Vagina (tissue), 2 donors: ENCODE measurements at regions not wholly inside any gene's neighbourhood (a gene's known extent, or its start where the extent isn't known, plus 50 kb on each side); places are given as distances from the start of the nearest gene placed in this dataset.

Experiments
- POLR2A ChIP-seq, 2 donors: fragments of 450-650 bp; IDR thresholded peaks; one replicate each; pipeline ENCODE4 v1.6.1; 2017; ENCODE audit warnings: antibody characterized with exemption in 2 of 2, mild to moderate bottlenecking in 2 of 2, moderate library complexity in 2 of 2
- POLR2AphosphoS5 ChIP-seq, 2 donors: sonication (generic); formaldehyde crosslinking; IDR thresholded peaks; one replicate each; pipeline ENCODE4 v1.9.0; 2017; ENCODE audit warnings: antibody characterized with exemption in 2 of 2, mild to moderate bottlenecking in 2 of 2, low read depth in 1 of 2; ENCODE audit not compliant: insufficient read depth in 1 of 2
- TF ChIP-seq, protein P1 (sequence below), 3 experiments: fragments of 450-650 bp in 2 of 3; fragments of 200-600 bp in 1 of 3; sonication (generic) in 1 of 3; IDR thresholded peaks; one replicate each; pipeline ENCODE4 v1.5.1; 2017 to 2019; ENCODE audit warnings: antibody characterized with exemption in 3 of 3, mild to moderate bottlenecking in 2 of 3, moderate library complexity in 2 of 3

DNA sequence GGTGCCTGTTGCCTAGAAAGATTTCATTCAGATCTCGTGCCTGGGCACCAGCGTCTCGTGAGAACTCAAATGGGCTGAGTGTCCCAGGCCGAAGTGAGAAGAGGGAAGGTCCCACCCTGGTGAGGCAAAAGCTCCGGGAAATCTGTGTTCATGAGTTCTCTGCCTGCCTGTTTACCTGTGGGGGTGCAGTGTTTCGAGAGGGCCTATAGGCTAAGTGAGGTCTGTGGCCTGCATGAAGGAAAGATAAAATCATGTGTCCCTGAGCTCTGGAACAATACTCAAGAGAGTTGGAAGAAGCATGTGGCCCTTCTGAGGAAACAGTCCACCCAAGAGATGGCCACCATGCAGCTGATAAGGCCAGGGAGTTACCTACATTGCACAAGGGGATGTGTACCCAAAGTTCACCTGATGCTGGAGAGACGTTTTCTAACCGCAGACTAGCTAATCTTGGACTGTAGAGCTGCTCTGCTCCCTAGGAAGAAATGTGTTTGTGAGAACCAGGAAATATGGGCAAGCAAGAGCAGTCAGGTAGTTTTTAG lies 63.5 kb upstream of the ST3GAL5 start:
- TF ChIP-seq, protein P1, sequence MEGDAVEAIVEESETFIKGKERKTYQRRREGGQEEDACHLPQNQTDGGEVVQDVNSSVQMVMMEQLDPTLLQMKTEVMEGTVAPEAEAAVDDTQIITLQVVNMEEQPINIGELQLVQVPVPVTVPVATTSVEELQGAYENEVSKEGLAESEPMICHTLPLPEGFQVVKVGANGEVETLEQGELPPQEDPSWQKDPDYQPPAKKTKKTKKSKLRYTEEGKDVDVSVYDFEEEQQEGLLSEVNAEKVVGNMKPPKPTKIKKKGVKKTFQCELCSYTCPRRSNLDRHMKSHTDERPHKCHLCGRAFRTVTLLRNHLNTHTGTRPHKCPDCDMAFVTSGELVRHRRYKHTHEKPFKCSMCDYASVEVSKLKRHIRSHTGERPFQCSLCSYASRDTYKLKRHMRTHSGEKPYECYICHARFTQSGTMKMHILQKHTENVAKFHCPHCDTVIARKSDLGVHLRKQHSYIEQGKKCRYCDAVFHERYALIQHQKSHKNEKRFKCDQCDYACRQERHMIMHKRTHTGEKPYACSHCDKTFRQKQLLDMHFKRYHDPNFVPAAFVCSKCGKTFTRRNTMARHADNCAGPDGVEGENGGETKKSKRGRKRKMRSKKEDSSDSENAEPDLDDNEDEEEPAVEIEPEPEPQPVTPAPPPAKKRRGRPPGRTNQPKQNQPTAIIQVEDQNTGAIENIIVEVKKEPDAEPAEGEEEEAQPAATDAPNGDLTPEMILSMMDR (IDR thresholded peaks at IDR 0.05), result no peak
- no peak for TF ChIP-seq POLR2A (IDR thresholded peaks at IDR 0.05)
- TF ChIP-seq POLR2AphosphoS5 (IDR thresholded peaks at IDR 0.05; ENCODE audit: insufficient read depth in 1 of 2, low read depth in 1 of 2), result no peak
